Caco-2 (cell line): ENCODE measurements at regions not wholly inside any gene's neighbourhood (a gene's known extent, or its start where the extent isn't known, plus 50 kb on each side); places are given as distances from the start of the nearest gene placed in this dataset.

Source experiments
- BruUV-seq: library from RNA; stranded (reverse); fragments of 400-500 nt; replicated peaks from 2 replicates; lab custom pipeline; 2021; lab: Mats Ljungman, UMichigan
- CTCF ChIA-PET: fragments of 300-600 bp; sonication (Branson Sonifier 250); formaldehyde crosslinking; loops from one replicate; lab custom pipeline; 2022; ENCODE audit warnings: antibody characterized with exemption; lab: Charles Lee
- POLR2A ChIA-PET: fragments of 300-600 bp; sonication (Branson Sonifier 250); formaldehyde crosslinking; loops from one replicate; lab custom pipeline; 2022; ENCODE audit warnings: antibody characterized with exemption; lab: Charles Lee
- DNase-seq, 2 experiments: peaks; one replicate each; pipeline versions ENCODE4 v3.0.0 to v3.0.0-alpha.2; 2020 to 2022
- H3K27me3 ChIP-seq: replicated peaks from 2 replicates; pipeline ENCODE4 v1.6.0; 2011; ENCODE audit warnings: low read length; ENCODE audit not compliant: control insufficient read depth, insufficient read depth
- H3K36me3 ChIP-seq: 2 replicates; pipeline ENCODE4 v1.5.1; 2011; ENCODE audit warnings: low read length; ENCODE audit not compliant: control insufficient read depth, insufficient read depth
- H3K4me1 ChIP-seq: fragments of 250-450 bp; sonication (Bioruptor Pico); 2 replicates; pipeline ENCODE4 v1.5.1; 2020; ENCODE audit warnings: mild to moderate bottlenecking
- H3K4me3 ChIP-seq: 2 replicates; pipeline ENCODE4 v1.5.1; 2011; ENCODE audit warnings: low read depth, mild to moderate bottlenecking, control low read depth, low read length
- H3K9me3 ChIP-seq: fragments of 250-450 bp; sonication (Bioruptor Pico); 2 replicates; pipeline ENCODE4 v1.5.1; 2020; ENCODE audit warnings: mild to moderate bottlenecking, moderate library complexity
- H3K27ac Mint-ChIP-seq: one replicate; pipeline ENCODE4 v1.8.0; 2022; ENCODE audit warnings: mixed read lengths; ENCODE audit not compliant: unreplicated experiment
- H3K27me3 Mint-ChIP-seq: one replicate; pipeline ENCODE4 v1.8.0; 2022; ENCODE audit warnings: mixed read lengths; ENCODE audit not compliant: insufficient read depth, unreplicated experiment
- H3K36me3 Mint-ChIP-seq: one replicate; pipeline ENCODE4 v1.8.0; 2022; ENCODE audit warnings: mild to moderate bottlenecking, mixed read lengths; ENCODE audit not compliant: insufficient read depth, unreplicated experiment
- H3K4me1 Mint-ChIP-seq: one replicate; pipeline ENCODE4 v1.8.0; 2022; ENCODE audit warnings: low read depth, mixed read lengths; ENCODE audit not compliant: unreplicated experiment
- H3K4me3 Mint-ChIP-seq: one replicate; pipeline ENCODE4 v1.8.0; 2022; ENCODE audit warnings: mild to moderate bottlenecking, moderate library complexity, mixed read lengths; ENCODE audit not compliant: unreplicated experiment
- H3K9me3 Mint-ChIP-seq: one replicate; pipeline ENCODE4 v1.8.0; 2022; ENCODE audit warnings: mixed read lengths; ENCODE audit not compliant: unreplicated experiment
- CTCF ChIP-seq, 2 experiments: fragments of 200-600 bp in 1 of 2; IDR thresholded peaks; 1 replicate in 1 of 2; 2 replicates in 1 of 2; pipeline versions ENCODE4 v1.5.1 to v1.8.0; 2011 to 2022; ENCODE audit warnings: antibody characterized with exemption in 1 of 2, control low read depth in 1 of 2, inconsistent platforms in 1 of 2, low read depth in 1 of 2, low read length in 1 of 2, mild to moderate bottlenecking in 1 of 2, moderate library complexity in 1 of 2; ENCODE audit not compliant: insufficient read depth in 1 of 2, severe bottlenecking in 1 of 2, unreplicated experiment in 1 of 2
- intact Hi-C: fragments of 100-400 bp; cut with micrococcal nuclease; formaldehyde crosslinking; loops from one replicate; pipeline ENCODE4 v1.10.0; 2022; ENCODE audit not compliant: unreplicated experiment

- H3K36me3 Mint-ChIP-seq, result no peaks in the 10 kb centered on the region
- ChIA-PET POLR2A (no interaction called here), CTCF (no interaction called here)
These were observed 298.8 kb upstream of the DSEL start for GRCh38 chr18:67815280-67815679.

GRCh38 chr18:67813380-67814028 lies 297.0 kb upstream of the DSEL start:
- Mint-ChIP-seq H3K4me1 (no peaks in the 10 kb centered on the region), H3K27me3 (no peaks in the 10 kb centered on the region), H3K4me3 (no peak overlapping the region), H3K9me3 (no peaks in the 10 kb centered on the region), H3K27ac (no peak overlapping the region), H3K36me3 (no peaks in the 10 kb centered on the region)
- H3K36me3 ChIP-seq, result no peaks in the 10 kb centered on the region
- POLR2A ChIA-PET, result no interaction called here
- no peaks in the 10 kb centered on the region for H3K4me1 ChIP-seq
- no peaks in the 10 kb centered on the region for H3K9me3 ChIP-seq
- BruUV-seq, result no TSS peak
- H3K4me3 ChIP-seq, result no peak overlapping the region
- no peaks in the 10 kb centered on the region for H3K27me3 ChIP-seq
- TF ChIP-seq CTCF (IDR thresholded peaks at IDR 0.05; ENCODE audit: insufficient read depth in 1 of 2, low read depth in 1 of 2, low read length in 1 of 2, severe bottlenecking in 1 of 2, unreplicated experiment in 1 of 2), result no peak
- DNase-seq, result no peak
- CTCF ChIA-PET, result no interaction called here
- intact Hi-C loops, result no loop called here

More at GRCh38 chr18:67815280-67815679, 298.8 kb upstream of the DSEL start:
- BruUV-seq, result no TSS peak
- Histone ChIP-seq H3K4me3 (no peak overlapping the region), H3K4me1 (no peaks in the 10 kb centered on the region), H3K36me3 (no peaks in the 10 kb centered on the region), H3K27me3 (no peaks in the 10 kb centered on the region), H3K9me3 (no peaks in the 10 kb centered on the region)
- DNase-seq, result no peak
- TF ChIP-seq CTCF (IDR thresholded peaks at IDR 0.05; ENCODE audit: insufficient read depth in 1 of 2, low read depth in 1 of 2, low read length in 1 of 2, severe bottlenecking in 1 of 2, unreplicated experiment in 1 of 2), result no peak
- no peaks in the 10 kb centered on the region for H3K9me3 Mint-ChIP-seq
- H3K4me1 Mint-ChIP-seq, result no peaks in the 10 kb centered on the region
- H3K4me3 Mint-ChIP-seq, result no peak overlapping the region
- intact Hi-C loops, result no loop called here
- no peak overlapping the region for H3K27ac Mint-ChIP-seq
- no peaks in the 10 kb centered on the region for H3K27me3 Mint-ChIP-seq

GRCh38 chr18:67805261-67805660 lies 288.7 kb upstream of the DSEL start:
- no peak for DNase-seq
- no peak for TF ChIP-seq CTCF (IDR thresholded peaks at IDR 0.05; ENCODE audit: insufficient read depth in 1 of 2, low read depth in 1 of 2, low read length in 1 of 2, severe bottlenecking in 1 of 2, unreplicated experiment in 1 of 2)
- H3K4me1 ChIP-seq, result no peaks in the 10 kb centered on the region
- no peaks in the 10 kb centered on the region for H3K36me3 Mint-ChIP-seq
- H3K9me3 ChIP-seq, result no peaks in the 10 kb centered on the region
- CTCF ChIA-PET, result no interaction called here
- no peaks in the 10 kb centered on the region for H3K4me1 Mint-ChIP-seq
- H3K36me3 ChIP-seq, result no peaks in the 10 kb centered on the region
- POLR2A ChIA-PET, result no interaction called here
- H3K4me3 Mint-ChIP-seq, result no peak overlapping the region
- H3K27ac Mint-ChIP-seq, result no peak overlapping the region
- no TSS peak for BruUV-seq
- intact Hi-C loops, result no loop called here
- no peaks in the 10 kb centered on the region for H3K9me3 Mint-ChIP-seq
- H3K27me3 Mint-ChIP-seq, result no peaks in the 10 kb centered on the region
- no peak overlapping the region for H3K4me3 ChIP-seq
- H3K27me3 ChIP-seq, result no peaks in the 10 kb centered on the region
